ENCODE measurements at regions not wholly inside any gene's neighbourhood (a gene's known extent, or its start where the extent isn't known, plus 50 kb on each side); places are given as distances from the start of the nearest gene placed in this dataset.

- Histone ChIP-seq H4K20me1 (ENCODE audit: insufficient read depth) (no peaks in the 10 kb centered on the region), H3K4me2 (ENCODE audit: low read length) (no peak overlapping the region), H3K79me2 (ENCODE audit: insufficient read depth, low read length) (no peaks in the 10 kb centered on the region), H3K4me1 (ENCODE audit: control insufficient read depth in 1 of 2, insufficient read depth in 2 of 2, low read length in 2 of 2) (no peaks in the 10 kb centered on the region), H3K27ac (ENCODE audit: low read depth, low read length) (no peak overlapping the region), H3K36me3 (ENCODE audit: control insufficient read depth in 1 of 2, insufficient read depth in 2 of 2, low read length in 2 of 2) (no peaks in the 10 kb centered on the region), H3K9me2 (ENCODE audit: insufficient read depth) (peaks cover 3% of the 10 kb centered on the region; the same call in 1 of the 2 replicates), H3K9me3 (ENCODE audit: control insufficient read depth in 1 of 2, insufficient read depth in 1 of 2, low read depth in 1 of 2, low read length in 2 of 2) (no peaks in the 10 kb centered on the region), H3K9ac (ENCODE audit: low read length) (no peak overlapping the region), H3K4me3 (replicated peaks in 1 of 2; ENCODE audit: low read depth in 1 of 2, low read length in 2 of 2) (no peak overlapping the region), H3K27me3 (ENCODE audit: insufficient read depth, low read length) (no peaks in the 10 kb centered on the region), H2AFZ (ENCODE audit: low read depth, low read length, poor library complexity, severe bottlenecking) (no peak overlapping the region)
- POLR2A ChIA-PET: no interaction called here
- no peak for ATAC-seq
- CTCF ChIA-PET: no interaction called here
- BruUV-seq (replicated peaks): no TSS peak
- RAD21 ChIA-PET (ENCODE audit: low non-redundant PET in 1 of 2, low total read pairs in 2 of 2, uncharacterized antibody in 2 of 2, unreplicated experiment in 2 of 2): no interaction called here
- no peak for TF ChIP-seq ZFX (IDR thresholded peaks at IDR 0.05)
- TF ChIP-seq POLR2AphosphoS5 (IDR thresholded peaks at IDR 0.05; ENCODE audit: low read depth, low read length): no peak
- no peak for TF ChIP-seq TCF7L2 (IDR thresholded peaks at IDR 0.05; ENCODE audit: borderline replicate concordance, extremely low read depth, insufficient read depth, insufficient read length)
- no peak for TF ChIP-seq CBX3 (IDR thresholded peaks at IDR 0.05; ENCODE audit: low read depth)
- no peak for TF ChIP-seq YY1 (IDR thresholded peaks at IDR 0.05; ENCODE audit: extremely low read depth, insufficient replicate concordance, low read depth, low read length)
- DNase-seq (ENCODE audit: low read depth, low spot score): no peak
- intact Hi-C loops (cut with micrococcal nuclease): no loop called here
These were observed 288.7 kb upstream of the CTSO start for GRCh38 chr4:156242390-156242789.

GRCh38 chr4:156241896-156242295 is 288.2 kb upstream of the CTSO start:
- no peaks in the 10 kb centered on the region for H4K20me1 ChIP-seq (ENCODE audit: insufficient read depth)
- no peak overlapping the region for H3K9ac ChIP-seq (ENCODE audit: low read length)
- H3K4me2 ChIP-seq (ENCODE audit: low read length): no peak overlapping the region
- H3K4me3 ChIP-seq (replicated peaks in 1 of 2; ENCODE audit: low read depth in 1 of 2, low read length in 2 of 2): no peak overlapping the region
- peaks cover 3% of the 10 kb centered on the region; the same call in 1 of the 2 replicates for H3K9me2 ChIP-seq (ENCODE audit: insufficient read depth)
- no peaks in the 10 kb centered on the region for H3K9me3 ChIP-seq (ENCODE audit: control insufficient read depth in 1 of 2, insufficient read depth in 1 of 2, low read depth in 1 of 2, low read length in 2 of 2)
- H3K27ac ChIP-seq (ENCODE audit: low read depth, low read length): no peak overlapping the region
- intact Hi-C loops (cut with micrococcal nuclease): no loop called here
- no peak for ATAC-seq
- no peaks in the 10 kb centered on the region for H3K36me3 ChIP-seq (ENCODE audit: control insufficient read depth in 1 of 2, insufficient read depth in 2 of 2, low read length in 2 of 2)
- RAD21 ChIA-PET (ENCODE audit: low non-redundant PET in 1 of 2, low total read pairs in 2 of 2, uncharacterized antibody in 2 of 2, unreplicated experiment in 2 of 2): no interaction called here
- H2AFZ ChIP-seq (ENCODE audit: low read depth, low read length, poor library complexity, severe bottlenecking): no peak overlapping the region
- no peaks in the 10 kb centered on the region for H3K79me2 ChIP-seq (ENCODE audit: insufficient read depth, low read length)
- no peak for DNase-seq (ENCODE audit: low read depth, low spot score)
- CTCF ChIA-PET: no interaction called here
- POLR2A ChIA-PET: no interaction called here
- no peaks in the 10 kb centered on the region for H3K27me3 ChIP-seq (ENCODE audit: insufficient read depth, low read length)
- no TSS peak for BruUV-seq (replicated peaks)
- no peaks in the 10 kb centered on the region for H3K4me1 ChIP-seq (ENCODE audit: control insufficient read depth in 1 of 2, insufficient read depth in 2 of 2, low read length in 2 of 2)
- no peak for TF ChIP-seq EZH2 (IDR thresholded peaks at IDR 0.05)
- TF ChIP-seq FOSL1 (IDR thresholded peaks at IDR 0.05; ENCODE audit: low read depth): no peak
- no peak for TF ChIP-seq SRF (IDR thresholded peaks at IDR 0.05; ENCODE audit: low read depth)
- no peak for TF ChIP-seq POLR2AphosphoS5 (IDR thresholded peaks at IDR 0.05; ENCODE audit: low read depth, low read length)
- no peak for TF ChIP-seq CTCF (IDR thresholded peaks at IDR 0.05 in 2 of 3, conservative IDR thresholded peaks at IDR 0.05 in 1 of 3; ENCODE audit: borderline replicate concordance in 1 of 3, insufficient read depth in 1 of 3, low read depth in 2 of 3, low read length in 2 of 3)
- TF ChIP-seq POLR2A (IDR thresholded peaks at IDR 0.05; ENCODE audit: borderline replicate concordance, extremely low read depth, insufficient read depth, insufficient read length): no peak
- no peak for TF ChIP-seq EZH2phosphoT487 (IDR thresholded peaks at IDR 0.05; ENCODE audit: borderline replicate concordance)
- no peak for TF ChIP-seq TCF7L2 (IDR thresholded peaks at IDR 0.05; ENCODE audit: borderline replicate concordance, extremely low read depth, insufficient read depth, insufficient read length)
- TF ChIP-seq ZFX (IDR thresholded peaks at IDR 0.05): no peak
- no peak for TF ChIP-seq ZNF274 (IDR thresholded peaks at IDR 0.05; ENCODE audit: low read depth, low read length)
- TF ChIP-seq CBX3 (IDR thresholded peaks at IDR 0.05; ENCODE audit: low read depth): no peak
- TF ChIP-seq REST (IDR thresholded peaks at IDR 0.05; ENCODE audit: low read depth): no peak
- no peak for TF ChIP-seq MAX (IDR thresholded peaks at IDR 0.05)
- TF ChIP-seq RAD21 (IDR thresholded peaks at IDR 0.05; ENCODE audit: low read depth): no peak
- TF ChIP-seq JUND (IDR thresholded peaks at IDR 0.05): no peak
- no peak for TF ChIP-seq YY1 (IDR thresholded peaks at IDR 0.05; ENCODE audit: extremely low read depth, insufficient replicate concordance, low read depth, low read length)

Measured in HCT116 (cell line).